ENCODE measurements at regions not wholly inside any gene's neighbourhood (a gene's known extent, or its start where the extent isn't known, plus 50 kb on each side); places are given as distances from the start of the nearest gene placed in this dataset.

- H3K4me3 ChIP-seq, result no peak overlapping the region
- H3K9me3 ChIP-seq, result no peaks in the 10 kb centered on the region
- no peaks in the 10 kb centered on the region for H3K4me1 ChIP-seq (ENCODE audit: low read depth)
- no peak for TF ChIP-seq CTCF (IDR thresholded peaks at IDR 0.05)
- no peaks in the 10 kb centered on the region for H3K36me3 ChIP-seq (ENCODE audit: low read depth)
- ATAC-seq (no peak), DNase-seq (no peak)
- intact Hi-C loops (cut with DNase I, micrococcal nuclease), result no loop called here
Measured at GRCh38 chr21:19276665-19277064, 873.1 kb upstream of the TMPRSS15 start.

- ATAC-seq, result no peak
- intact Hi-C loops (cut with DNase I, micrococcal nuclease), result no loop called here
- no peak overlapping the region for H3K4me3 ChIP-seq
- H3K4me1 ChIP-seq (ENCODE audit: low read depth), result no peaks in the 10 kb centered on the region
- peaks cover 4% of the 10 kb centered on the region for H3K9me3 ChIP-seq
- TF ChIP-seq CTCF (IDR thresholded peaks at IDR 0.05), result no peak
- DNase-seq, result no peak
- H3K36me3 ChIP-seq (ENCODE audit: low read depth), result no peaks in the 10 kb centered on the region
Measured at GRCh38 chr21:19286876-19287275, 883.3 kb upstream of the TMPRSS15 start.

- DNase-seq, result no peak
- no peak overlapping the region for H3K4me3 ChIP-seq
- TF ChIP-seq CTCF (IDR thresholded peaks at IDR 0.05), result no peak
- H3K36me3 ChIP-seq (ENCODE audit: low read depth), result no peaks in the 10 kb centered on the region
- no peaks in the 10 kb centered on the region for H3K4me1 ChIP-seq (ENCODE audit: low read depth)
- intact Hi-C loops (cut with DNase I, micrococcal nuclease), result no loop called here
- H3K9me3 ChIP-seq, result peaks cover 8% of the 10 kb centered on the region
- no peak for ATAC-seq
Measured at GRCh38 chr21:19290328-19290727, 886.7 kb upstream of the TMPRSS15 start.

GRCh38 chr21:19320291-19320690, 916.7 kb upstream of the TMPRSS15 start:
- no peak for TF ChIP-seq CTCF (IDR thresholded peaks at IDR 0.05)
- H3K4me3 ChIP-seq, result no peak overlapping the region
- H3K4me1 ChIP-seq (ENCODE audit: low read depth), result no peaks in the 10 kb centered on the region
- DNase-seq (no peak), ATAC-seq (no peak)
- H3K9me3 ChIP-seq, result no peaks in the 10 kb centered on the region
- no peaks in the 10 kb centered on the region for H3K36me3 ChIP-seq (ENCODE audit: low read depth)
- intact Hi-C loops (cut with DNase I, micrococcal nuclease), result no loop called here

GRCh38 chr21:19321688-19322087, 918.1 kb upstream of the TMPRSS15 start:
- ATAC-seq (no peak), DNase-seq (no peak)
- intact Hi-C loops (cut with DNase I, micrococcal nuclease), result no loop called here
- Histone ChIP-seq H3K9me3 (no peaks in the 10 kb centered on the region), H3K36me3 (ENCODE audit: low read depth) (no peaks in the 10 kb centered on the region), H3K4me3 (no peak overlapping the region), H3K4me1 (ENCODE audit: low read depth) (no peaks in the 10 kb centered on the region)
- no peak for TF ChIP-seq CTCF (IDR thresholded peaks at IDR 0.05)

- DNase-seq (no peak), ATAC-seq (no peak)
- no peak for TF ChIP-seq CTCF (IDR thresholded peaks at IDR 0.05)
- H3K9me3 ChIP-seq, result no peaks in the 10 kb centered on the region
- H3K4me3 ChIP-seq, result no peak overlapping the region
- intact Hi-C loops (cut with DNase I, micrococcal nuclease), result no loop called here
- no peaks in the 10 kb centered on the region for H3K4me1 ChIP-seq (ENCODE audit: low read depth)
- H3K36me3 ChIP-seq (ENCODE audit: low read depth), result no peaks in the 10 kb centered on the region
Measured at GRCh38 chr21:19322360-19322759, 918.8 kb upstream of the TMPRSS15 start.
